ENCODE measurements at regions not wholly inside any gene's neighbourhood (a gene's known extent, or its start where the extent isn't known, plus 50 kb on each side); places are given as distances from the start of the nearest gene placed in this dataset.

- TF ChIP-seq GATA2 (IDR thresholded peaks at IDR 0.05; ENCODE audit: low read depth, low read length) (no peak), GATA3 (IDR thresholded peaks at IDR 0.05; ENCODE audit: low read depth, low read length) (no peak)
Observed at GRCh38 chr3:66145408-66145733, 75.4 kb upstream of the SLC25A26 start.
